ENCODE measurements at regions not wholly inside any gene's neighbourhood (a gene's known extent, or its start where the extent isn't known, plus 50 kb on each side); places are given as distances from the start of the nearest gene placed in this dataset.

DNA sequence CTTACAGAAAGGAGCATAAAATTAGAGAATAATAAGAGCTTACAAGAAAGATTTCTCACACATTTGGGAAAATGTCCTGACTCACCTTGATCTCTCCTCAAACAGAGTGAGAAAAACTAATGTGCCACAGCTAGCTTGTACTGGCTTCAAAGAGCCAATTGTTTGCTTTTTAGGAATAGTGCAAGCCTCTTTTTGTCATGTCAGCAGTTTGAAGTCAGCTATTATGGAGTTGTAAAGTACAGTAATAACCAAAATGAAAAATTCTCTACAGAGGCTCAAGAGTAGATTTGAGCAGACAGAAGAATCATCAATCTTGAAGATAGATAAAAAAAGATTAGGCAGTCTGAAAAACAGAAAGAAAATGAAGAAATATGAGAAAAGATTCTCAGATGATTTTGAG is 313.4 kb upstream of the GPR149 start:
- TF ChIP-seq EZH2 (IDR thresholded peaks at IDR 0.05; ENCODE audit: borderline replicate concordance): no peak
- TF ChIP-seq, protein P1, sequence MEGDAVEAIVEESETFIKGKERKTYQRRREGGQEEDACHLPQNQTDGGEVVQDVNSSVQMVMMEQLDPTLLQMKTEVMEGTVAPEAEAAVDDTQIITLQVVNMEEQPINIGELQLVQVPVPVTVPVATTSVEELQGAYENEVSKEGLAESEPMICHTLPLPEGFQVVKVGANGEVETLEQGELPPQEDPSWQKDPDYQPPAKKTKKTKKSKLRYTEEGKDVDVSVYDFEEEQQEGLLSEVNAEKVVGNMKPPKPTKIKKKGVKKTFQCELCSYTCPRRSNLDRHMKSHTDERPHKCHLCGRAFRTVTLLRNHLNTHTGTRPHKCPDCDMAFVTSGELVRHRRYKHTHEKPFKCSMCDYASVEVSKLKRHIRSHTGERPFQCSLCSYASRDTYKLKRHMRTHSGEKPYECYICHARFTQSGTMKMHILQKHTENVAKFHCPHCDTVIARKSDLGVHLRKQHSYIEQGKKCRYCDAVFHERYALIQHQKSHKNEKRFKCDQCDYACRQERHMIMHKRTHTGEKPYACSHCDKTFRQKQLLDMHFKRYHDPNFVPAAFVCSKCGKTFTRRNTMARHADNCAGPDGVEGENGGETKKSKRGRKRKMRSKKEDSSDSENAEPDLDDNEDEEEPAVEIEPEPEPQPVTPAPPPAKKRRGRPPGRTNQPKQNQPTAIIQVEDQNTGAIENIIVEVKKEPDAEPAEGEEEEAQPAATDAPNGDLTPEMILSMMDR (IDR thresholded peaks at IDR 0.05; ENCODE audit: poor library complexity): no peak

All from hepatocyte (in vitro differentiated cells).